ENCODE measurements at regions not wholly inside any gene's neighbourhood (a gene's known extent, or its start where the extent isn't known, plus 50 kb on each side); places are given as distances from the start of the nearest gene placed in this dataset.

DNA sequence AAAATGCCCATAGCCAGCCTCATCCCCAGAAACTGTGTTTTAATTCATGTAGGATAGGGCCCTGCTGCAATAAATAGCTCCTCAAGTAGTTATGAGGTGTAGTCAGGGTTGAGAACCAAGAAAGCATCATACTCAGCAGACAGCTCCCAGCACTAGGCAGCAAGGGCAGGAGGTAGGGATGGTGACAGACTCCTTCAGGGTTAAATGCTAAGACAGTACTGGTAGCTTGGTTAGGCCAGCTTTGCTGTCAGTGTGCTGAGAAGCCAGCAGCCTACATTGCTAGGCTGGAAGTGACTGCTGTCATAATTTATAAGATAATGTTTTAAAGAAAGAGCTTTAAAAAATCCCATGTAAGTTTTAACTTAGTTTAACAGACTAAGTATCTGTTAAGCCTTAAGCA lies 113.9 kb upstream of the IMMP2L start:
- TF ChIP-seq, protein P1, sequence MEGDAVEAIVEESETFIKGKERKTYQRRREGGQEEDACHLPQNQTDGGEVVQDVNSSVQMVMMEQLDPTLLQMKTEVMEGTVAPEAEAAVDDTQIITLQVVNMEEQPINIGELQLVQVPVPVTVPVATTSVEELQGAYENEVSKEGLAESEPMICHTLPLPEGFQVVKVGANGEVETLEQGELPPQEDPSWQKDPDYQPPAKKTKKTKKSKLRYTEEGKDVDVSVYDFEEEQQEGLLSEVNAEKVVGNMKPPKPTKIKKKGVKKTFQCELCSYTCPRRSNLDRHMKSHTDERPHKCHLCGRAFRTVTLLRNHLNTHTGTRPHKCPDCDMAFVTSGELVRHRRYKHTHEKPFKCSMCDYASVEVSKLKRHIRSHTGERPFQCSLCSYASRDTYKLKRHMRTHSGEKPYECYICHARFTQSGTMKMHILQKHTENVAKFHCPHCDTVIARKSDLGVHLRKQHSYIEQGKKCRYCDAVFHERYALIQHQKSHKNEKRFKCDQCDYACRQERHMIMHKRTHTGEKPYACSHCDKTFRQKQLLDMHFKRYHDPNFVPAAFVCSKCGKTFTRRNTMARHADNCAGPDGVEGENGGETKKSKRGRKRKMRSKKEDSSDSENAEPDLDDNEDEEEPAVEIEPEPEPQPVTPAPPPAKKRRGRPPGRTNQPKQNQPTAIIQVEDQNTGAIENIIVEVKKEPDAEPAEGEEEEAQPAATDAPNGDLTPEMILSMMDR (conservative IDR thresholded peaks at IDR 0.05; ENCODE audit: low read depth, low read length): no peak
- DNase-seq (ENCODE audit: low read depth): no peak
- no peak overlapping the region for H3K4me3 ChIP-seq (ENCODE audit: low read length)

DNA sequence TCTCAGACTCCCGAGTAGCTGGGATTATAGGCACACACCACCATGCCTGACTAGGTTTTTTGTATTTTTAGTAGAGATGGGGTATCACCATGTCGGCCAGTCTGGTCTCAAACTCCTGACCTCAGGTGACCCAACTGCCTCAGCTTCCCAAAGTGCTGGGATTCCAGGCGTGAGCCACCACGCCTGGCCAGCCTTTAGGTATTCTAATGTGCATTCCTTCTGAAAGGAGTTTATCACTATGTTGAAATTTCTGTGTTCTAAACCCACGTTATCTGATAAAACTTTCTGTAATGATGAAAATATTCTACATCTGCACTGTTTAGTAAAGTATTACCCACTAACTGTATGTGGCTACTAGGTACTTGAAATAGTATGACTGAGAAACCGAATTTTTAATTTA lies 110.6 kb upstream of the IMMP2L start:
- TF ChIP-seq, protein P1 (conservative IDR thresholded peaks at IDR 0.05; ENCODE audit: low read depth, low read length): no peak
- H3K4me3 ChIP-seq (ENCODE audit: low read length): no peak overlapping the region
- no peak for DNase-seq (ENCODE audit: low read depth)

DNA sequence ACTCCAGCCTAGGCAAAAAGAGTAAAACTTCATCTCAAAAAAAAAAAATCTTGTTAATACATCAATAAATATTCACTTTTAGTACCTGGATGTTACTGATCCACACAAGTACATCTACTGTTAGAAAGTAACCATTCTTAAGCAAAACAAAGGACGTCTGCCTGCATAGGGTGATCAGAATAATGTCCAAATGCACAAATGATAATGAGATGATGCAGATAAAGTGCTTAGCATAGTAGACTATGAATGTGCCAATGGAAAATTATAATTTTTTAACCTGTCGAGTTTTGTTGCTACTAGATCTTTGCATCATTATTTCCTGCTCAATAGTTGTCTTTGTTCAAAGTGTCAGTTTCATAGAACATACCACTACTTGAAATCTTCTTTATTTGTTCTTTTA lies 109.6 kb upstream of the IMMP2L start:
- TF ChIP-seq, protein P1 (conservative IDR thresholded peaks at IDR 0.05; ENCODE audit: low read depth, low read length): no peak
- no peak overlapping the region for H3K4me3 ChIP-seq (ENCODE audit: low read length)
- no peak for DNase-seq (ENCODE audit: low read depth)

DNA sequence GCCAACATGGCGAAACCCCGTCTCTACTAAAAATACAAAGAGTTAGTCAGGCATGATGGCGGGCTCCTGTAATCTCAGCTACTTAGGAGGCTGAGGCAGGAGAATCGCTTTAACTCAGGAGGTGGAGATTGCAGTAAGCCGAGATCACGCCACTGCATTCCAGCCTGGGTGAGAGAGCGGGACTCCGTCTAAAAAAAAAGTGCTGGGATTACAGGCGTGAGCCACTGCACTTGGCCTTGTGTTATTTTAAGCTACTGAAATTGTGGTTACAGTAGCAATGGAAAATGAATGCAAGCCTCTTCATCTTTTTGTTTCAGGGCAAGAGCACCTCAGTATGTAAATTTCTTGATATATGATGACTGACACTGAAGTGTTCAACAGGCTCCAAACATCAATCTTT lies 106.4 kb upstream of the IMMP2L start:
- TF ChIP-seq, protein P1 (conservative IDR thresholded peaks at IDR 0.05; ENCODE audit: low read depth, low read length): no peak
- no peak overlapping the region for H3K4me3 ChIP-seq (ENCODE audit: low read length)
- no peak for DNase-seq (ENCODE audit: low read depth)

DNA sequence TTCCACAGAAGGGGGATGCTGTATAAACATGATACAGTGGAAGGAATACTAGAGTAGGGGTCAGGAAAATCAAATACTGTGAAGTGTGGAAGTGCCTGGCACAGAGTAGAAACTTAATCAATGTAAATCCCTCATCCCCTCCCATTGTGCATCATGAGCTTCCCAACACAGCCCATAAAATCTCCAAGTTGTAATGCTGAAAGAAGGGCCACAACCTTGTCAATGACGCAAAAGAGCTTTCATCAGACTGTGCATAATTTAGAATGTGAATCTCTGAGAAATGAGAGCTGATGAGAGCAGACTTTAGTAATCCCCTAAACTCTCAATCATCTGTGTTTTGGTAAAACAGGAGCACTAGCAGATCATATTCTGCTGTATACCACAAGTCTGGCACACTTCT lies 105.2 kb upstream of the IMMP2L start:
- DNase-seq (ENCODE audit: low read depth): no peak
- no peak overlapping the region for H3K4me3 ChIP-seq (ENCODE audit: low read length)
- TF ChIP-seq, protein P1 (conservative IDR thresholded peaks at IDR 0.05; ENCODE audit: low read depth, low read length): no peak

DNA sequence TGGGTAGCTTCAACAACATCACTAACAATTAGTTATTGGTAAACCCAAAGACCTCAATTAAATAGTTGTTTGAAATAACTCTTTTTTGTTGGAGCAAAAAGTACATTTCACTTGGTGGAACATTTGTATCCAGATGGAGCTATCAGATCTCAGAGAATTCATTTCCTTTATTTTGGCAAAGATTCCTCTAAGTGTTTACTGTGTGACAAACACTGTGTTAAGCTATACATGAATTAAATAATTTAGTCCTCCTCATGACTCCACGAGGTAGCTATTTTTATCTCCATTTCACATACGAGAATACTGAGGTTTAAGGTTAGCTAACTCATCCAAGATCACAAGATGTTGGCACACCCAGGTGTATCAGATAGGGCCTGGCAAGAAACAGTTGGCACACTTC lies 104.0 kb upstream of the IMMP2L start:
- no peak for DNase-seq (ENCODE audit: low read depth)
- TF ChIP-seq, protein P1 (conservative IDR thresholded peaks at IDR 0.05; ENCODE audit: low read depth, low read length): no peak
- no peak overlapping the region for H3K4me3 ChIP-seq (ENCODE audit: low read length)

DNA sequence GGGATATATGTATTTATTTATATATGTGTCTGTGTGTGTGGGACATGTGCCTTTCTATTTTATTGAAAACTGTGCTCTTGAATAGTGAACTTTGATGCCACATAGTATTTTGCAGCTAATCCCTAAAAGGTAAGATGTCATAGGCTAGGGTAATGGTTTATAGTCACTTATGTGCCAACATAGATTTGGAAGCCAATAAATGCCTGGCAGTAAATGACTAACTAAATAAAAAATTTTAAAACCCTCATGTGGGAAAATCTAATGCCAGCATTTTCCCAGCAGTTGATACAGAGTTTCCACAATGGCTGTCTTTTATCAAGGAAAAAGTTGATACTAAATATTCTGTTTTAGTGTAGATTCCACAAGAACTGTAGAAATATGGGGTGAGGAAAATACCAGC lies 101.5 kb upstream of the IMMP2L start:
- H3K4me3 ChIP-seq (ENCODE audit: low read length): no peak overlapping the region
- TF ChIP-seq, protein P1 (conservative IDR thresholded peaks at IDR 0.05; ENCODE audit: low read depth, low read length): no peak
- no peak for DNase-seq (ENCODE audit: low read depth)
